ENCODE measurements at regions not wholly inside any gene's neighbourhood (a gene's known extent, or its start where the extent isn't known, plus 50 kb on each side); places are given as distances from the start of the nearest gene placed in this dataset.
A peak's percentile ranks its signal among the peaks of the same experiment; 100 is the strongest.

GRCh38 chr1:17915511-17916197, 160.5 kb downstream of the ACTL8 start:
- no peak overlapping the region for H3K14ac ChIP-seq (ENCODE audit: low read length)
- H3K79me2 ChIP-seq (ENCODE audit: control insufficient read depth, insufficient read depth, low read length, poor library complexity), result no peaks in the 10 kb centered on the region
- H3K4me3 ChIP-seq (ENCODE audit: low read depth, low read length), result no peak overlapping the region
- H3K9ac ChIP-seq (ENCODE audit: low read length), result no peak overlapping the region
- no peak overlapping the region for H3K4me2 ChIP-seq (ENCODE audit: low read length)
- H3K79me1 ChIP-seq (ENCODE audit: low read length), result no peaks in the 10 kb centered on the region
- no peaks in the 10 kb centered on the region for H3K27me3 ChIP-seq (ENCODE audit: insufficient read depth, low read length)
- no peak overlapping the region for H2BK5ac ChIP-seq (ENCODE audit: low read depth, low read length, poor library complexity)
- H2BK12ac ChIP-seq (ENCODE audit: low read length), result no peak overlapping the region
- H4K12ac ChIP-seq (ENCODE audit: low read depth, low read length), result no peak overlapping the region
- no peak overlapping the region for H3K27ac ChIP-seq (ENCODE audit: low read depth, low read length)
- H3K18ac ChIP-seq (ENCODE audit: low read length), result no peak overlapping the region
- H2AK5ac ChIP-seq (ENCODE audit: low read length), result no peak overlapping the region
- WGBS (ENCODE audit: extremely low coverage, insufficient coverage, insufficient read length), result no CpG with 5 or more reads among the region's 7 CpGs
- H4K91ac ChIP-seq (ENCODE audit: low read depth, low read length), result no peak overlapping the region
- DNase-seq, result no peak
- no peaks in the 10 kb centered on the region for H3K36me3 ChIP-seq (ENCODE audit: control insufficient read depth in 1 of 2, insufficient read depth in 2 of 2, low read length in 2 of 2)
- no peak overlapping the region for H2AFZ ChIP-seq (ENCODE audit: insufficient read depth, low read length, poor library complexity)
- H4K8ac ChIP-seq (ENCODE audit: low read depth, low read length), result no peak overlapping the region
- no peak overlapping the region for H3K4ac ChIP-seq (ENCODE audit: low read depth, low read length)
- H3K9me3 ChIP-seq (ENCODE audit: insufficient read depth, low read depth, low read length), result no peaks in the 10 kb centered on the region
- H2BK120ac ChIP-seq (ENCODE audit: insufficient read depth, low read length, poor library complexity), result no peak overlapping the region
- no peak overlapping the region for H3K23ac ChIP-seq (ENCODE audit: low read length)
- no peaks in the 10 kb centered on the region for H3K4me1 ChIP-seq (ENCODE audit: control insufficient read depth in 1 of 2, insufficient read depth in 2 of 2, low read length in 2 of 2)

- no peak overlapping the region for H3K27ac ChIP-seq (ENCODE audit: low read depth, low read length)
- no peaks in the 10 kb centered on the region for H3K79me2 ChIP-seq (ENCODE audit: control insufficient read depth, insufficient read depth, low read length, poor library complexity)
- H3K9me3 ChIP-seq (ENCODE audit: insufficient read depth, low read depth, low read length), result no peaks in the 10 kb centered on the region
- H3K36me3 ChIP-seq (ENCODE audit: control insufficient read depth in 1 of 2, insufficient read depth in 2 of 2, low read length in 2 of 2), result no peaks in the 10 kb centered on the region
- no peak overlapping the region for H2BK5ac ChIP-seq (ENCODE audit: low read depth, low read length, poor library complexity)
- H4K8ac ChIP-seq (ENCODE audit: low read depth, low read length), result no peak overlapping the region
- H3K27me3 ChIP-seq (ENCODE audit: insufficient read depth, low read length), result no peaks in the 10 kb centered on the region
- no peak overlapping the region for H2BK12ac ChIP-seq (ENCODE audit: low read length)
- H3K23ac ChIP-seq (ENCODE audit: low read length), result no peak overlapping the region
- H3K14ac ChIP-seq (ENCODE audit: low read length), result no peak overlapping the region
- no peak overlapping the region for H3K4me3 ChIP-seq (ENCODE audit: low read depth, low read length)
- no peak for DNase-seq
- no peak overlapping the region for H3K4me2 ChIP-seq (ENCODE audit: low read length)
- no CpG with 5 or more reads among the region's 3 CpGs for WGBS (ENCODE audit: extremely low coverage, insufficient coverage, insufficient read length)
- H3K4me1 ChIP-seq (ENCODE audit: control insufficient read depth in 1 of 2, insufficient read depth in 2 of 2, low read length in 2 of 2), result no peaks in the 10 kb centered on the region
- no peak overlapping the region for H4K91ac ChIP-seq (ENCODE audit: low read depth, low read length)
- no peak overlapping the region for H3K4ac ChIP-seq (ENCODE audit: low read depth, low read length)
- no peak overlapping the region for H2BK120ac ChIP-seq (ENCODE audit: insufficient read depth, low read length, poor library complexity)
- no peak overlapping the region for H3K18ac ChIP-seq (ENCODE audit: low read length)
- H3K9ac ChIP-seq (ENCODE audit: low read length), result no peak overlapping the region
- no peak overlapping the region for H4K12ac ChIP-seq (ENCODE audit: low read depth, low read length)
- no peak overlapping the region for H2AFZ ChIP-seq (ENCODE audit: insufficient read depth, low read length, poor library complexity)
- H2AK5ac ChIP-seq (ENCODE audit: low read length), result no peak overlapping the region
- no peaks in the 10 kb centered on the region for H3K79me1 ChIP-seq (ENCODE audit: low read length)
Observed at GRCh38 chr1:17916702-17917101, 161.6 kb downstream of the ACTL8 start.

- Histone ChIP-seq H2BK120ac (ENCODE audit: insufficient read depth, low read length, poor library complexity) (no peak overlapping the region), H3K14ac (ENCODE audit: low read length) (no peak overlapping the region), H3K18ac (ENCODE audit: low read length) (no peak overlapping the region), H2BK5ac (ENCODE audit: low read depth, low read length, poor library complexity) (no peak overlapping the region), H4K12ac (ENCODE audit: low read depth, low read length) (no peak overlapping the region), H2BK12ac (ENCODE audit: low read length) (no peak overlapping the region), H3K79me2 (ENCODE audit: control insufficient read depth, insufficient read depth, low read length, poor library complexity) (no peaks in the 10 kb centered on the region), H4K91ac (ENCODE audit: low read depth, low read length) (no peak overlapping the region), H3K9me3 (ENCODE audit: insufficient read depth, low read depth, low read length) (peaks cover 2% of the 10 kb centered on the region), H3K4me3 (ENCODE audit: low read depth, low read length) (no peak overlapping the region), H3K4me2 (ENCODE audit: low read length) (no peak overlapping the region), H2AK5ac (ENCODE audit: low read length) (no peak overlapping the region), H2AFZ (ENCODE audit: insufficient read depth, low read length, poor library complexity) (no peak overlapping the region), H3K27ac (ENCODE audit: low read depth, low read length) (no peak overlapping the region), H3K4me1 (ENCODE audit: control insufficient read depth in 1 of 2, insufficient read depth in 2 of 2, low read length in 2 of 2) (no peaks in the 10 kb centered on the region), H3K27me3 (ENCODE audit: insufficient read depth, low read length) (no peaks in the 10 kb centered on the region), H3K79me1 (ENCODE audit: low read length) (no peaks in the 10 kb centered on the region), H3K4ac (ENCODE audit: low read depth, low read length) (no peak overlapping the region), H4K8ac (ENCODE audit: low read depth, low read length) (no peak overlapping the region), H3K9ac (ENCODE audit: low read length) (no peak overlapping the region), H3K36me3 (ENCODE audit: control insufficient read depth in 1 of 2, insufficient read depth in 2 of 2, low read length in 2 of 2) (no peaks in the 10 kb centered on the region), H3K23ac (ENCODE audit: low read length) (no peak overlapping the region)
- peak; percentile 25 to 58 for DNase-seq
- no CpG with 5 or more reads among the region's 10 CpGs for WGBS (ENCODE audit: extremely low coverage, insufficient coverage, insufficient read length)
Observed at GRCh38 chr1:17919525-17920439, 164.6 kb downstream of the ACTL8 start.

GRCh38 chr1:17920881-17921640, 165.9 kb downstream of the ACTL8 start:
- H3K18ac ChIP-seq (ENCODE audit: low read length), result no peak overlapping the region
- H3K9ac ChIP-seq (ENCODE audit: low read length), result no peak overlapping the region

More at GRCh38 chr1:17920881-17921640, 165.9 kb downstream of the ACTL8 start:
- Histone ChIP-seq H2BK12ac (ENCODE audit: low read length) (no peak overlapping the region), H2BK5ac (ENCODE audit: low read depth, low read length, poor library complexity) (no peak overlapping the region), H4K8ac (ENCODE audit: low read depth, low read length) (no peak overlapping the region), H3K36me3 (ENCODE audit: control insufficient read depth in 1 of 2, insufficient read depth in 2 of 2, low read length in 2 of 2) (no peaks in the 10 kb centered on the region), H3K4me3 (ENCODE audit: low read depth, low read length) (no peak overlapping the region), H2BK120ac (ENCODE audit: insufficient read depth, low read length, poor library complexity) (no peak overlapping the region), H3K27ac (ENCODE audit: low read depth, low read length) (no peak overlapping the region), H3K79me2 (ENCODE audit: control insufficient read depth, insufficient read depth, low read length, poor library complexity) (no peaks in the 10 kb centered on the region), H3K9me3 (ENCODE audit: insufficient read depth, low read depth, low read length) (peaks cover 2% of the 10 kb centered on the region), H2AFZ (ENCODE audit: insufficient read depth, low read length, poor library complexity) (no peak overlapping the region), H3K4ac (ENCODE audit: low read depth, low read length) (no peak overlapping the region), H3K27me3 (ENCODE audit: insufficient read depth, low read length) (no peaks in the 10 kb centered on the region), H3K23ac (ENCODE audit: low read length) (no peak overlapping the region), H4K91ac (ENCODE audit: low read depth, low read length) (no peak overlapping the region), H3K14ac (ENCODE audit: low read length) (no peak overlapping the region), H3K79me1 (ENCODE audit: low read length) (no peaks in the 10 kb centered on the region), H3K4me2 (ENCODE audit: low read length) (no peak overlapping the region), H4K12ac (ENCODE audit: low read depth, low read length) (no peak overlapping the region), H2AK5ac (ENCODE audit: low read length) (no peak overlapping the region), H3K4me1 (ENCODE audit: control insufficient read depth in 1 of 2, insufficient read depth in 2 of 2, low read length in 2 of 2) (no peaks in the 10 kb centered on the region)
- no CpG with 5 or more reads among the region's 9 CpGs for WGBS (ENCODE audit: extremely low coverage, insufficient coverage, insufficient read length)
- no peak for DNase-seq

Data from trophoblast cell (in vitro differentiated cells and primary cell).